GM19351 (cell line): ENCODE measurements at regions not wholly inside any gene's neighbourhood (a gene's known extent, or its start where the extent isn't known, plus 50 kb on each side); places are given as distances from the start of the nearest gene placed in this dataset.
"Not testable (repeated sequence)": the region's sequence is repeated elsewhere in the genome, so short reads cannot be mapped to it uniquely, and the experiment has no call there.

ENCODE experiments used
- ATAC-seq: cut with Tn5 transposase; IDR thresholded peaks from one replicate; pipeline ENCODE4 v1.9.1; 2021; ENCODE audit warnings: mild to moderate bottlenecking, moderate library complexity; ENCODE audit not compliant: unreplicated experiment

DNA sequence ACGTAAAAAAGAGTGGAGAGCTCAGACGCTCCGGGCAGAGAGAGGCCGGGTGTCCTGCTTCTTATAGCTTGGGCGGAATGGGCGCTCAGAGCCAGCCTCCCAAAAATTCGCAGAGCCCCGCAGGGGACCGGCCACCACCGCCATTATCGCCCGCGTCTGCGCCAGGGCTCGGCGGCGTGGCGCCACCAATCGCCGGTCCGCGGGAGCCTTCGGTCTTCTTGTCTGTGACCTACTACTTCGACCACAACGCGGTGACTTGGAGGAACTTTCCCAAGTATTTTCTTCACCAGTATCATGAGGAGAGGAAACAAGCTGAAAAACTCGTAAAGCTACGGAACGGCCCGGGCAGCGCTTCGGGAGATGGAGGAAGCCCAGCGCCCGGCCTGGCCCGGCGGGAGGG lies 1138.1 kb upstream of the CHAC2 start:
- ATAC-seq = no peak

DNA sequence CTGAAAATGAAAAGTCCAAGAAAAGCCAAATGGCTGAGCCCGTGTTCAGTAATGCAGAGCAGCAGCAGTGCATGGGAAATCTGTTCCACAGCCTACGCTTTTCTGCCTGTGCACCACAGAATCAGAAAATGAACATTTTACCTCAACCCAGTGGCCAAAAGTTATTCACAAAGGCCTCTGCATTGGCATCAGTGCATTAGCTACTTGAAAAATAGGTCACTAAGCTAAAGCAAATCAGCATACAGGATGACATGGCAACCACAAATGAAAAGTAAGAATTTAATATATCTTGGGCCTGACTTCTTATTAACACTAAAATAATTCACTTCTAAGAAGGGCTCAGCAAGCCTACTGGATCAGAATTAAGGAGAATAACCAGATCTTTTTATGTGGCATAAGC lies 1145.3 kb upstream of the CHAC2 start:
- no peak for ATAC-seq

DNA sequence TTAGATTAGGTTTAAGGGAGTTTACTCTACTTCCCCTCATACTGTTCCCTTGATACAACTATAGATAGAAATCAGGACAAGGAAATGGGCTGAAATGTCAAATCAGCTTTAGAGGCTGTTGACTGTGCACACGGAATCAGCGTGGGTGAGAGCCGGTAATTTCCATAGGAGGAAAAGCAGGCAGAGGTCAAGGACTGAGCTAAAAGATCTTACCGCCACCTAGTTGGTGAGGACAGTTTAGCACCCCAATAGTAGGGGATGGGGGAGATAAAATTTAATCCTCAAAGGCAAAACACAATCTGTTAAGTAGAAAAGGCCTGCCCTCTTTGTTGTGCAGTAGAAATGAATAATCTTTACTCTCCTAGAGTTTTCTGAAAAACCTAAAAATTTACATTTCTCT lies 1154.5 kb upstream of the CHAC2 start:
- ATAC-seq = no peak

DNA sequence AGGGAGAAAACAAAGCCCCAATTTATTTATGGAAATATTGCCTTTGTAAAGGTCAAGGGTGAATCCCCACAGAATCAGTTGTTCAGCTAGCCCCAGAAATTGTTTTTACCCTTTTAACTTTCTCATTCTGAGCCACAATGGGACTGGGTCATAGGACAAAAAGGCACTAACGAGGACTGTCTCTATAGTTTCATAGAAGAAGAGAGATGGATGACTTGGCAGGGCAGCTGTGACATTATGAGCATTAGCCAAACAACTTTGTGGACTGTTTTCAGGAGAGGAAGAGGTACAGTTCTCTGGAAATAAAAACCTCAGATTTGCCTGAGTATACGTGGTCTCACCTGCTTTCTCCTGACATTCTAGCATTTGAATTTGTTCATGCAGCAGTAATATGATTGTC lies 1155.8 kb upstream of the CHAC2 start:
- no peak for ATAC-seq

DNA sequence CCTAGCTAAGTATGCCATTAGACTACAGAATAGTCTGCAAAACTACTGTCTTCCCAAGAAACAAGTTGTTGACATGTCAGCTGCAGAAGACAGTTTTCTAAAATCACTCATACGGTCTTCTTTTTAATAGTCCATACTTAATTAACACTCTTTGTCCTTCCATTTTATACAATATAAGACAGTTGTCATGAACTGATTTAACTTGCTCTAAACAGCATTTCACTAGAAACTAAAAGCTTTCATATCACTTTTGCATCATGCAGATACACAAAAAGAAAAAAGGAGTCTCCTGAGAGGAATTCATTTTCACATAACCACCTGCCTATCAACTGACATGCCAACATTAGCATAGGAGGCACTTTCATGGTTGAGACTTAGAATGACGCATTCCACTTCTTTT lies 1159.6 kb upstream of the CHAC2 start:
- ATAC-seq = no peak

DNA sequence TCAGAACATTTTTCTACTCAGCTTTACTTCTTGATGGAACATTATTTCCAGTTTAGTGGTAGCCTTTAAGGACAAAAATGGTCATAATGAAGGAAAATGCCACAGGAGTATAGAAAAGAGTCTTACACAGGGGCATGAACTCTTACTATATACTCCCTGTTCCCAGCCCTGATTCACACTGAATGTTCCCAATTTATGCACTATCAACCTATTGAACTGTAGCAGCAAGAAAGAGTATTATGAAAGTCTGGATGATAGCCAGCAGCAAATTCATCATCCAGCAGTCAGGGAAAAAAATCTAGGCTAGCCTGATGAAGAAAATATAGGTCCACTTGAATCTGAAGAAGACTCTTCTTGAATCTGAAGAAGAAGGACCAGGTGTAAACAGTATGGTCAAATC lies 1170.3 kb upstream of the CHAC2 start:
- ATAC-seq = no peak

DNA sequence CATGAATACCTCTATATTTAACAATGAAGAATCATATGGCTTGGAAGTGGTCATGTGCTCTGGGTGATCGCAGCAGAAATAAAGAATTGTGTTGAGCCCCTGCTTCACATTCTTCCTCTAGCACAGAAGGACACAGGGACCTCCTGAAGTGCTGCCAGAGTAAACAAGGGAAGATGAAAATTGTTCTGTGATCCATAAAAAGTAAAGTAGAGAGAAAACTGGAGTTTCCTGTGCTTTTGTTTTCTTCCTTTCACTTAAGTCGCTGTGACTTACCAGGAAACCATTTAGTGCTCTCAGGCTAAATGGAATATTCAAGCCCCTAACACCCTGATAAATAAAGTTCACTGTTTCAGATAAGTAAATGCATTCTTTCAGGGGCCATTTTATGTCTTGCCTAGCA lies 1173.6 kb upstream of the CHAC2 start:
- ATAC-seq = no peak

DNA sequence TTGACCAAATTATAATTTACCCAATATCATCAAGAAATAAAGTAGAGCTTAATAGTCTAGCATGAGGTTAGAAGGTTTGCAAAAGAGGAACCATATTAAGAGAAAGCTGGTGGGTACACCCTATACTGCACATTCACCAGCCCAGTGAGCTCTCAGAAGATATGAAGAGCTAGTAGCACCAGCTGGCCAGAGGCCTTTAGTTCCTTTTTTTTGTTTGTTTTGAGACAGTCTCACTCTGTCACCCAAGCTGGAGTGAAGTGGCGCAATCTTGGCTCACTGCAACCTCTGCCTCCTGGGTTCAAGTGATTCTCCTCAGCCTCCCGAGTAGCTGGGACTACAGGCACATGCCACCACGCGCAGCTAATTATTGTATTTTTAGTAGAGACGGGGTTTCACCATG lies 1183.5 kb upstream of the CHAC2 start:
- ATAC-seq = not testable (repeated sequence)

DNA sequence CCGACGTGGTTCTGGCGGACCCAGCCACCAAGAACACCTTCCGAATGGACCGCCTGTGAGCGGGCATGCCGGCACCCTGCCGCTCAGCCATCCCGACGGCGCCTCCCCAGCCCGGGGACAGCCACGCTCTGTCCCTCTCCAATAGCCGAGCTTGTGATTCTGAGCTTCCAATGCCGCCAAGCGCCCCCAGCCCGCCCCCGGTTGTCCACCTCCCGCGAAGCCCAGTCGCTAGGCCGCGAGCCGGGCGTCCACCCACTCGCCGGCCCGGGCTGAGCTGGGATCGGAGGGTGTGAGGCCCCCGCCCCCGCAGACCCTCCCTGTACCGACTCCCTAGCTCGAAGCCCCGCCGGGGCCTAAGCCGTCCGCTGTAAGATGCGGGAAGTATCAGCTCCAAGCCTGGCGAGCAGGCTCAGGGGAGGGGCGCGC lies 1195.1 kb upstream of the CHAC2 start:
- ATAC-seq = no peak

DNA sequence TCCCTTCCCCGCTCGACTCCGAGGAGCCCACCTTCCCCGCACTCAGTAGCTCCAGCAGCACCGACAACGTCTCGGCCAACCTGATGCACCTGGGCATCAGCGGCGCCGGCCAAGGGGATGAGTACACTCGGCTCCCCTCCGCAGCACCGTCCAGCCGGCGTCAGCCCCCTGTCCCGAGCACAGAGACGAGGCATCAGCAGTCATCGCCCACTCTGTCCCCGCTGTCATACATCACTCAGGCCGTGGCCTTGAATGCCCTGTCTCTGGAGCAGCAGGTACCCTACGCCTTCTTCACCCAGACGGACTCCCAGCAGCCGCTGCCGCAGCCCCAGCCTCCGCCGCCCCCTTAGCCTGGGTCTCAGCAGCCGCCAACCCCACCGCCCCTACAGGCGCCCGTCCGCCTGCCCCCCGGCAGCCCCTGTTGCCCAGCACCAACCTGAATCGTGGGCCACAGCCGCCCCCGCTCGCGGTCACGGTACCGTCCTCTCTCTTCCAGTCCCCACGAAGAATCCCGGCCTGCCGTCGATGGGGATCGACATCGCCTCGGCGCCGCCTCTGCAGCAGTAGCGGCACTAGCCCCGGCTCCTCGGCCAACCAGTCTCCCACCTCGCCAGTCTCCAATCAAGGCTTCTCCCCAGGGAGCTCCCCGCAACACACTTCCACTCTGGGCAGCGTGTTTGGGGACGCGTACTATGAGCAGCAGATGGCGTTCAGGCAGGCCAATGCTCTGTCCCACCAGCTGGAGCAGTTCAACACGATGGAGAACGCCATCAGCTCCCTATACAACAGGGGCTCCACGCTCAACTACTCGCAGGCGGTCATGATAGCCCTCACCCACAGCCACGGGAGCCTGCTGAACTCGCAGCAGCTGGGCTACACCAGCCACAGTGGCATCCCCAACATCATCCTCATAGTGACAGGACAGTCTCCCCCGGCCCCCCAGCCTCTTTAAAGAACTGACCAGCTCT lies 1195.9 kb upstream of the CHAC2 start:
- ATAC-seq = no peak

DNA sequence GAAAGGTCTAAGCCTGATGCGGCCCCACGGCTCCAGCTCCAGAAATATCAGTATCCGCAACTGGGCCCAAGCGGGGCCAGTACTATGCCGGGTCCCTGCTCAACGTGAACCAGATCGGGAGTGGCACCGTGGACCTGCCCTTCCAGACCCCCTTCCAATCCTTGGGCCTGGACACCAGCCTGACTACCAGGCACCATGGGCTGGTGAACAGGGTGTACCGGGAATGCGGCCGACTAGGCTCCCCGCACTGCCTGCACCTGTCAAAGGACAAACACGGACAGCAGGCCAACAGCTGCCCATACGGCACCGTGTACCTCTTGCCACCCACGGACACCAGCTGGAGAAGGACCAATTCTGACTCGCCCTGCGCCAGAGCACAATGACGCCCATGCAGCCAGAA lies 1196.9 kb upstream of the CHAC2 start:
- no peak for ATAC-seq

DNA sequence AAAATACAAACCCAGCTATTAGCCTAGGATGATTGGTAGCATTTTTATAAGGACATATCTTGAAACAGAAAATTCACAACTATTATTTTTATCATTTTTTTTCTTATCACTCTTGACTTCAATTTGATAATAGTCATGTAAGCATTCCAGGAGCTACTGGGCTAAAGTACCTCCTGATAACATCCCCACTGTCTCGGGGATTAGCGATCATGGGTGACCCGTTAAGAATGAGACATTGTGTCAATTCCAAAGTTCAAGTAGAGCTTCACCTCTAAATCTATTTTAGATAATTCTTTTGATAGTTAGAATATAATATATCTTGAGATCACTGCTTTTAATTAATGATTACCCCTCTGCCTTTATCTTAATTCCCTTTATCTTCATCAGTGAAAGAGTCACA lies 1204.5 kb upstream of the CHAC2 start:
- ATAC-seq = no peak

DNA sequence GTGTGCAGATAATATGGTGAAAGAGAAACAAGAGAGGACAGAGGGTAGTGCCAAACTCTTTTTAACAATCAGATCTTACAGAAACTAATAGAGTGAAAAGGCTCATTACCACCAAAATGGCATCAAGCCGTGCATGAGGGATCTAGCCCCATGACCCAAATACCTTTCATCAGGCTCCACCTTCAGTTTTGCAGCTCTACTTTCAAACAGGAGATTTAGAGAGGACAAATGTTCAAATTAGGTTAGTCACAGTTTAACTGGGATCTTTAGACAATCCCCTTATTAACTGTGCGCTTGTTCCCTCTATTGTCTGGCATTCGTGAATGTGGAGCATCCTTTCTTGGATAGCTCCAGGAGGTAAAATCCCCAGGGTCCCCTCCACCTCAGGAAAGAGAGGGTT lies 1209.3 kb upstream of the CHAC2 start:
- ATAC-seq = no peak

DNA sequence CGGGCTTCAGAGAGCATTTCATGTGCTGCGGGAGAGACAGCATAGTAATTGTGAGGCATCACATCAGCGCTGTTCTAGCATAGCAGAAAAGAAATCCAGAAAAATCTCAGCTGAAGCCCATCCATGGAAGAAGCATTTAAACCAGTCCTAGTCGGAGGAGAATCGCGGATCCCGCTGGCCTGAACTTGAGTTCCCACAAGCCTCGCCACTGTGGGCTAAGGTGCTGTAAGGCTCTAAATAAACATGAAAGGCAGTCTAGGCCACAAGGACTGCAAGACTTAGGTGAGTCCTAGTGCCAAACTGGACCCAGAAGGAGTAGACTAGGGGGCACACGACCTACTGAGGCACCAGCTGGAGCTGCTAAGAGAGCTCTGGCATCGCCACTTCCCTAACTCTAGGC lies 1225.3 kb upstream of the CHAC2 start:
- ATAC-seq = no peak

DNA sequence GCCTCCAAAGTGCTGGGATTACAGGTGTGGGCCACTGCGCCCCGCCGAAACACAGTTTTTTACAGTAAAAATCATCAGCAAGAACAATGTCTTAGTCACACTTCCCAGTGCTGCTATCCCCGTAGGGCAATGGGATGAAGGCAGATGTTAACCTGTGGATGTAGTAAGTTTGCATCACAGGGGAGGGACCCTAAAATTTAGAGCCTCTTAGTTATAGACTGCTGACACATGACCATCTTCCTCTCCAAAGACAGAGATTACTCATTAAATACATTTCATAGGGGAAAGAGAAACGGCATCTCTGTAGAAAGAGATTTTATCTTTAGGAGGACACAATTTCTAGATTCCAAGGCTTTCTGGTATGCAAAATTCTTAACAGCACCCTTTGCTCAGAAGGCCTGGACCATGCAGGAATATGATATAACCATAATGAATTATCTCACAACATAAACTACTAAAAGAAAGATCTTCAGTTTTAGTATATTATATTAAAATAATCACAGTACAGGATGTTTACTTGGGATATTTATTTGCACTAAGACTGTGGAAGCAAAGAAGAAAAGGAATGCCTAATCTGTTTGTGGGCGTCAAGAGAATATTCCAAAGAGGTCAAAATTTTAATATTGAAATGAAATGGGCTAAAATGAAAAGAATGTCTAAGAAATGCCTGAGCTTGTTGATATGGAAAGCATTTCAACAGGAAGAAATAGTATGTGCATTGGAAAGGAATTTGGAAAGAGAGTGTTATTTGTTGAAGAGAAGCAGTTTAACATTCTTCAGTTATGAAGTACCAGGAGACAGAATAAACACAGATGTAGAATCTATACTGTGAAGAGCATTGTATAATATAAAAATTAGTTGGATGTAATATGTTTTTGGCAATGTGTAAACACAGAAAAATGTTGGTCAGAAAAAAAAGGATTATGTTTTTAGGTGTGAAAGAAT lies 1228.3 kb upstream of the CHAC2 start:
- no peak for ATAC-seq

DNA sequence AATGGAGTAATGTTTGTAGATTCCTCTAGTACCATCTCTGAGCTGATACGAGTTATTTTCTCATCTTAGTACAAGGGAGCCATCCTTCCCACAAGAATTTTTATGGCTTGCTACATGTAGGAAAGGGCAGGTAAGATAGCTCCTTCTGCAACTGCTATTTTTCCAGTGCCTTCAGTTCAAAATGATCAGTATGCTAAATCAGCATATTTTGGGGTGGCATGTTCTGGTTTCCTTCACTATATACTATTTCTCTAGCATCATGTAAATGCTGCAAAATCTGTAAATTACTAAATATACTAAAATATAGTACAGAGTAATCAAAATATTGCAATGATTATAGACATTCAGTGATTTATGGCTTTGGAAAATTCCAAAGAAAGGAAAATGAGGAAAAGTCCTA lies 1230.0 kb upstream of the CHAC2 start:
- ATAC-seq = no peak

DNA sequence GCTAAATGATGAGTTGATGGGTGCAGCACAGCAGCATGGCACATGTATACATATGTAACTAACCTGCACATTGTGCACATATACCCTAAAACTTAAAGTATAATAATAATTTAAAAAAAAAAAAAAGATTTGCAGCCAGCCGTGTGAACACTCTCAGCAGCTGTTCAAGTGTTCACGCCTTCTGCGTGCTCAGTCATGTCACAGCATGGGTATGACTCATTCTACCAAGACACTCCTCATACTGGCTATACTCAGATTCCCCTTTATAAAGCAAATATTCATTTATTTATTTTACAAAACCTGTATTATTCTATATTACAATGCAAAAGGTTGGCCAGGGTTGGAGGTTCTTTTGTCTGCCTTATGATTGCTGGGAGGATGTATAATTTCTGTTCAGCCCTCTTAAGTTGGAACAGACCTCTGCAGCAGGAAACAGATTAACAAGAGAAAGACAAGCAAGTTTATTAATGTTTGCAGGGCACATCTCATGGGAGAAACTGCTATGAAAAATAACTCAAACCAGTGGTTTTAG lies 1230.6 kb upstream of the CHAC2 start:
- ATAC-seq = no peak

DNA sequence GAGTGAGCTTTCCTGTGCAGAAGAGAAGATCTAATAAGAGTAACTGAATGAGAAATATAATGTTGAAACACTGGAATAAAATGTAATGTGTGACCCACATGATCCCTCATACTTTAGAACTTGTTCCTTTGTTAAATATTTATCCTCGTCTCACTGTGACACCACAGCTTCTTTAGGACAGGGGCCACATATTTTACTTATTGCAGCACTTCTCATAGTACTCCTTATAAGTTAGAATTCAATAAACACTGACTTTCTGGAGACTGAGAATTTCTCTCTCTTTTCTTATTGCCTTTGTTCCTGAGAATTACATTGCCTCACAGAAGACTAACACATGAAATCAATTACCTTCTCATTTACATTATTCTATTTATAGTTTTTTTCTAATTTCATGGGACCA lies 1234.6 kb upstream of the CHAC2 start:
- no peak for ATAC-seq

DNA sequence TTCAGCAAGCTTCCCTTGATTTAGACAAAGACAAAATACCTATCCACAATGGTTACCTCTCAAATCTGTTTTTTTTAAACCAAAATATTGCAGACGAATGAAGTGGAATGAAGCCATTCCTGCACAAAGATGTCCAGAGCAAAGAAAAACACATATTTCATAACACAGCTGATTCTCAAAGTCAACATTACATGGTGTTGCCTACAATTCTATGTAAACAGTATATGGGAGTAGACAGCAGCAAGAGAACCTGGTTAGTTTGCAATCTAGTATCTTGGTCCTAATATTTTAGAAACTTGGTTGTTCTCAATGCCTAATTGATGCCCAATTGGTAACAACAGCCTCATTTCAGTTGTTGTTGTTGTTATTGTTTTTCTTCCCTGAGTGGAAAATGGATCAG lies 1240.9 kb upstream of the CHAC2 start:
- ATAC-seq = no peak

DNA sequence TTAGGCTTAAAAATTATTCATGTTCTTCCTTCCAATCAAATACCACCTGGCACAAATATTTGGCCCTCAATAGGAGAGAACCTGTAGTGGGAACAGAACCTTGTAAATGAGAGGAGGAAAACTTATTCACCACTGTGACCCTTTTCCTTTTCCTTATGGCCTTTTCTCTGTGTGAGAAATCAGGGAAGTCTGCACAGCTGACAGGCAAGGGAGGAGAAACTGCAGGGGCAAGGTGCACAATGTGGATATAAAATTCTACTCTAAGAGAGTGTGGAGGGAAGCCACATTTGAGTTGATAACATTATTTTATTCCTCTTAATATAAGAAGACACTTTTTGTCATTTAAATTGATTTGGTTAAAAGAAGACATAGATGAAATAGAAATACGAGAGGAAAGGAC lies 1247.0 kb upstream of the CHAC2 start:
- ATAC-seq = no peak

DNA sequence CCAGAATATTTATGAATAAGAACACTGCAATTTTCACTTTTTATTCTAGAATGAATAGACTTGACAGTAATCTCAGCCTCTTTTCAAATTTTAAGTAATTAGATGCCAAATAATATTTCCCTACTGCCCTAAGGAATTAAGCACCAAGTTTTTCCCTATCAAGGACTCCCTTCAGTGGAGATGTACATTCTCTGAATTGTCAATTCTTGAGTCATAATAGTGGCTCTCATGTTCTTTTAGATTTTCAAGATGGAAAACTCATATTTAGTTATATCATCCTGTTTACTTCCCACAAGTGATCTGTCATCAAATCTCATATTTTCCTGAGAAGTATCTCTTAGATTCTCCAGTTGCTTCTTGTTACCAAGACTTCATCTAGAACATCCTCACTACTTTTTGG lies 1248.9 kb upstream of the CHAC2 start:
- ATAC-seq = no peak

DNA sequence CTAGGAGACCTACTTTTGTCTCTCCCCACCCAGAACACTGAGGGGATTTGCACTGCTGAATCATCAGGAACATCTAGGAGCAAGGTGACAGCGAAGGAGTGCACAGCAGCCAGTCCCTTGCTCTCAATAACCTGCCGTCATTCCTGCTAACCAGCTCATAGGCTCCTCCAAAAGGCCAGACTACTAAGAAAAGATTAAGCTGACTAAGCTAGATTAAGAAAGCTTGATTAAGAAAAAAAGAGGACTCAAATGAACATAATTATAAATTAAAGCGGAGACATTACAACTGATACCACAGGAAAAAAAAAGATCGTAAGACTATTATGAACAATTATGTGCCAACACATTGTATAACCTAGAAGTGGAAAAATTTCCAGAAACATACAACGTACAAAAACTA lies 1254.8 kb upstream of the CHAC2 start:
- ATAC-seq = no peak
